Lower lobe of right lung (tissue), 2 donors: ENCODE measurements at regions not wholly inside any gene's neighbourhood (a gene's known extent, or its start where the extent isn't known, plus 50 kb on each side); places are given as distances from the start of the nearest gene placed in this dataset.

ENCODE experiments used
- ATAC-seq, 2 donors: fragments of 200-7000 bp; cut with Tn5 transposase; one replicate each; pipeline ENCODE4 v1.9.1; 2020 to 2022; ENCODE audit warnings: mild to moderate bottlenecking in 2 of 2, moderate library complexity in 2 of 2
- DNase-seq: peaks from one replicate; pipeline ENCODE4 v3.0.0-alpha.2; 2020
- H3K27ac ChIP-seq: fragments of 200-600 bp; one replicate; pipeline ENCODE4 v1.8.0; 2022
- H3K27me3 ChIP-seq: fragments of 200-600 bp; one replicate; pipeline ENCODE4 v1.8.0; 2022; ENCODE audit warnings: low read depth
- H3K36me3 ChIP-seq: fragments of 200-600 bp; one replicate; pipeline ENCODE4 v1.8.0; 2022; ENCODE audit warnings: mild to moderate bottlenecking
- H3K4me1 ChIP-seq: fragments of 200-600 bp; one replicate; pipeline ENCODE4 v1.8.0; 2022
- H3K4me3 ChIP-seq: fragments of 200-600 bp; one replicate; pipeline ENCODE4 v1.8.0; 2022; ENCODE audit warnings: mild to moderate bottlenecking
- H3K9me3 ChIP-seq: fragments of 200-600 bp; one replicate; pipeline ENCODE4 v1.8.0; 2022
- CTCF ChIP-seq: fragments of 200-600 bp; IDR thresholded peaks from one replicate; pipeline ENCODE4 v1.8.0; 2022; ENCODE audit warnings: antibody characterized with exemption, mild to moderate bottlenecking
- intact Hi-C: fragments of 100-400 bp; cut with DNase I; formaldehyde crosslinking; loops from one replicate; pipeline ENCODE4 v1.11.0; 2022
- donor health status: DM: no; HTN: yes; CAD: no; lungs with severe emphysema.

GRCh38 chr4:120163895-120164294 is 97.2 kb upstream of the MAD2L1 start:
- ATAC-seq: no peak
- no peaks in the 10 kb centered on the region for H3K9me3 ChIP-seq
- intact Hi-C loops: no loop called here
- no peaks in the 10 kb centered on the region for H3K4me1 ChIP-seq
- TF ChIP-seq CTCF: no peak
- DNase-seq: no peak
- H3K4me3 ChIP-seq: no peak overlapping the region
- H3K36me3 ChIP-seq: no peaks in the 10 kb centered on the region
- no peak overlapping the region for H3K27ac ChIP-seq
- H3K27me3 ChIP-seq: no peaks in the 10 kb centered on the region

DNA sequence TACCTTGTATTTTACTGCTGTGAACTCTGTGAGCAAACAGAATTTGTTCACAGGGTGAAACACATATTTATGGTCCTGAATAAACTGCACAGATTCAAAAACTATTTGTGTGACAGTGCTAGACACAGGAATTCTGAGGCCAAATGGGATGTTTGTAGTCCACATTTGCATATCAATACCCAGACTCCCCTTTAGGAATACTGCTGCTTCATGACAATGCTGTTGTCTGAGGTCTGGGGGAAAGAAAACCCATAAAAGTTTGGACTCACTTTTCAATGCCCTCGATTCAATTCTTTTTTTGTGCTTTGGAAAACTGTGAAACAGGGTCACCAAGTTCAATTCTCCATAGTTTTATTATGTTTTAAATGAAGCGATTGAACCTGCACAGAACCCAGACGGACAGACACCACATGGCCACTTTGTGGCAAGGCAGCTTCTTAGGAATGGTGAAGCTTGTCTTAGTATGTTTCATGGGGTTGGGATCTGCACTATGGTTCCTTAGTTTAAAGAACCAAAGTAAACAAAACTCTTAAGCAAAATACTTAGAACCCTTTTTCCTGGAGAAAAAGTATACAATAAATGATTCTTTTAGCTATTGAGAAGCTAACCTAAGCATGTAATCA is 92.3 kb upstream of the MAD2L1 start:
- Histone ChIP-seq H3K27me3 (no peaks in the 10 kb centered on the region), H3K36me3 (no peaks in the 10 kb centered on the region), H3K9me3 (no peaks in the 10 kb centered on the region), H3K4me1 (no peaks in the 10 kb centered on the region), H3K27ac (no peak overlapping the region), H3K4me3 (no peak overlapping the region)
- no peak for DNase-seq
- no peak for ATAC-seq
- TF ChIP-seq CTCF: no peak
- intact Hi-C loops: loop anchor here (5.0 kb wide), 1 partner anchor 938 kb away; no protein-coding TSS in a partner anchor

DNA sequence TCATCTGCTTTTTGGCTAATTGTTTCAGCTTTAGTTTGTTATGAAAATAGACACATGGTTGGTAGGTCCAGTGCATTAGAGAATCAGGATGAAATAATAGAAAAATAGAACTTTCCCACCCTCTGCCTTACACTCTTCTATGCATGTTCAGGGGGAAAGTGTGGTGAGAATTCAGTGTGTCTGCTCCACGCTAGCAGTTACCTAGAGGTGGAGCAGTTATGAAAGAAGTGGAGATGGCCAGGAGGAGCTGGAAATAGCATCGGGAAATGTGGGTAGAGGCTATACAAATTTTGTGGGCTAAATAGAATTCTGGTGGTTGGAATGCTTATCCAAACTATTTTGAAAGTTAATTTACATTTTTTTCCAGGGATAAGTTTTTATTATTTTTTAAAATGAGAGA is 91.4 kb upstream of the MAD2L1 start:
- H3K27ac ChIP-seq: no peak overlapping the region
- intact Hi-C loops: loop anchor here (5.0 kb wide), 1 partner anchor 939 kb away; no protein-coding TSS in a partner anchor
- H3K27me3 ChIP-seq: no peaks in the 10 kb centered on the region
- DNase-seq (no peak), ATAC-seq (no peak)
- H3K4me3 ChIP-seq: no peak overlapping the region
- no peak for TF ChIP-seq CTCF
- H3K4me1 ChIP-seq: no peaks in the 10 kb centered on the region
- no peaks in the 10 kb centered on the region for H3K36me3 ChIP-seq
- no peaks in the 10 kb centered on the region for H3K9me3 ChIP-seq

DNA sequence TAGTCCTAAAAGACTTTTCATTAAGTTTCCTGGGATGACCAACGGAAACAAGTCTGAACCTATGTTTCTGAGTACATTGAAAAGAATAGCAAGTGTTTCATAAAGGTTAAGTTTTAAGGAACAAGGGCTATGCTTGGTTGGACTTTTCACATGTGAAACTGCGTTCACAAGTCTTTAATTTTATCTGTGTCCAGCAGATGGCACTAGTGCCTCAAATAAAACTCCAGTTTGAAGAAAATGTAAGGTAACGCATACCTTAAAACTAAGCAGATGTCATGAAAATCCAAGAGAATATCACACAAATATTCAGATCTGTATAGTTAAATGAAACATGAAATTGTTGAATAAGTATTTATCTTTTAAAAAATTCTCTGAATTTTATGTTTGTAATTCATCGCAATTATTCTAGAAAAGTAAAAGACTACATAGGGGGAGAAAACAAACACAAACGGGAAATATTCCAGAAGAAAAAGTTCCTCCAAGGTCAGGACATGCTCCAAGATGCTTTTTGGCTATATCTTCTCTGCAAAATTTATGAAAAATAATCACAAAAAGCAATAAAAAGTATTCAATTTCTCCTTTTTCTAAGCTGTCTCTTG is 89.6 kb upstream of the MAD2L1 start:
- ATAC-seq: peak in 1 of 2 donors; percentile 47
- no peaks in the 10 kb centered on the region for H3K36me3 ChIP-seq
- DNase-seq: no peak
- no peak overlapping the region for H3K4me3 ChIP-seq
- H3K27ac ChIP-seq: no peak overlapping the region
- no peaks in the 10 kb centered on the region for H3K9me3 ChIP-seq
- no peaks in the 10 kb centered on the region for H3K4me1 ChIP-seq
- intact Hi-C loops: loop anchor here (5.0 kb wide), 1 partner anchor 941 kb away; no protein-coding TSS in a partner anchor
- H3K27me3 ChIP-seq: no peaks in the 10 kb centered on the region
- TF ChIP-seq CTCF: peak; percentile 74

GRCh38 chr4:120155287-120155686 is 88.6 kb upstream of the MAD2L1 start:
- ATAC-seq (no peak), DNase-seq (no peak)

More at GRCh38 chr4:120155287-120155686, 88.6 kb upstream of the MAD2L1 start:
- H3K4me3 ChIP-seq: no peak overlapping the region
- intact Hi-C loops: loop anchor here (5.0 kb wide), 1 partner anchor 942 kb away; no protein-coding TSS in a partner anchor
- no peaks in the 10 kb centered on the region for H3K9me3 ChIP-seq
- H3K27me3 ChIP-seq: no peaks in the 10 kb centered on the region
- no peaks in the 10 kb centered on the region for H3K36me3 ChIP-seq
- no peak for TF ChIP-seq CTCF
- H3K27ac ChIP-seq: no peak overlapping the region
- H3K4me1 ChIP-seq: no peaks in the 10 kb centered on the region
